IMR-90 (cell line): ENCODE measurements at regions not wholly inside any gene's neighbourhood (a gene's known extent, or its start where the extent isn't known, plus 50 kb on each side); places are given as distances from the start of the nearest gene placed in this dataset.

Experiments
- BHLHE40 ChIP-seq: fragments of 150-350 bp; IDR thresholded peaks from 2 replicates; pipeline ENCODE4 v1.6.1; 2016; ENCODE audit warnings: mild to moderate bottlenecking, low read depth, low read length
- CEBPB ChIP-seq: IDR thresholded peaks from 2 replicates; pipeline ENCODE4 v1.6.1; 2012; ENCODE audit warnings: low read depth, low read length, improper control_type of control experiment
- CHD1 ChIP-seq: IDR thresholded peaks from 2 replicates; pipeline ENCODE4 v1.6.1; 2012; ENCODE audit warnings: low read depth, low read length, improper control_type of control experiment
- FOS ChIP-seq: fragments of 150-350 bp; IDR thresholded peaks from 2 replicates; pipeline ENCODE4 v1.6.1; 2016; ENCODE audit warnings: low read depth, low read length
- MAFK ChIP-seq: IDR thresholded peaks from 2 replicates; pipeline ENCODE4 v1.6.1; 2012; ENCODE audit warnings: low read depth, low read length, improper control_type of control experiment
- NFE2L2 ChIP-seq: fragments of 150-350 bp; IDR thresholded peaks from 2 replicates; pipeline ENCODE4 v1.6.1; 2016; ENCODE audit warnings: low read depth, mild to moderate bottlenecking, low read length
- POLR2A ChIP-seq: IDR thresholded peaks from 2 replicates; pipeline ENCODE4 v1.6.1; 2012; ENCODE audit warnings: mild to moderate bottlenecking, low read depth, low read length
- RAD21 ChIP-seq: IDR thresholded peaks from 2 replicates; pipeline ENCODE4 v1.6.1; 2012; ENCODE audit warnings: low read length, improper control_type of control experiment
- RCOR1 ChIP-seq: IDR thresholded peaks from 2 replicates; pipeline ENCODE4 v1.6.1; 2012; ENCODE audit warnings: mild to moderate bottlenecking, low read length, improper control_type of control experiment; ENCODE audit not compliant: insufficient replicate concordance
- SMC3 ChIP-seq: fragments of 150-350 bp; IDR thresholded peaks from 2 replicates; pipeline ENCODE4 v1.6.1; 2016; ENCODE audit warnings: low read depth, mild to moderate bottlenecking, antibody characterized with exemption, low read length, moderate library complexity
- USF2 ChIP-seq: fragments of 150-350 bp; IDR thresholded peaks from 2 replicates; pipeline ENCODE4 v1.6.1; 2017; ENCODE audit warnings: mild to moderate bottlenecking, antibody characterized with exemption, low read length, low read depth
- TF ChIP-seq, protein P1 (sequence below): conservative IDR thresholded peaks from 2 replicates; pipeline ENCODE4 v1.5.1; 2012; ENCODE audit warnings: mild to moderate bottlenecking, low read depth, low read length, improper control_type of control experiment
- TF ChIP-seq, protein P2 (sequence below): fragments of 150-350 bp; IDR thresholded peaks from 2 replicates; pipeline ENCODE4 v1.6.1; 2016; ENCODE audit warnings: low read depth, mild to moderate bottlenecking, low read length, moderate library complexity, borderline replicate concordance

DNA sequence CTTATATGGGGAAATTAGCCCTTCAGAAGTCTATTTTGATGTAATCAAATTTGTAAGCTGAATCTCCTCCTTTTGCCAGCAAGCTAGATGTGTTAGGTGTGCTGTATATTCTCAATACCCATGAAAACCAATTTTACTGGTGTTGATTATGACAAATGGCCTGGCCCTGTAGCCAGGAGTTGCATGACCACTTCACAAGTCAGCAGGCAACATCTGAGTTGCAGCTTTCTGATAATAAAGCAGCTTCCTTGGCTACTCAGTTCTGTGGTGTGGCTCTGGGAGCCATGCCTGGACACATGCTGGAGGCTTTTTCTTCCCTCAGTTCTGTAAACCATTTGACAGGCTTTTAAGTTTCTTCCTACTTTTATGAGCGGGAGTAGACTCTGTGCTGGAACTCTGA is 154.1 kb upstream of the CXCL13 start:
- TF ChIP-seq, protein P1, sequence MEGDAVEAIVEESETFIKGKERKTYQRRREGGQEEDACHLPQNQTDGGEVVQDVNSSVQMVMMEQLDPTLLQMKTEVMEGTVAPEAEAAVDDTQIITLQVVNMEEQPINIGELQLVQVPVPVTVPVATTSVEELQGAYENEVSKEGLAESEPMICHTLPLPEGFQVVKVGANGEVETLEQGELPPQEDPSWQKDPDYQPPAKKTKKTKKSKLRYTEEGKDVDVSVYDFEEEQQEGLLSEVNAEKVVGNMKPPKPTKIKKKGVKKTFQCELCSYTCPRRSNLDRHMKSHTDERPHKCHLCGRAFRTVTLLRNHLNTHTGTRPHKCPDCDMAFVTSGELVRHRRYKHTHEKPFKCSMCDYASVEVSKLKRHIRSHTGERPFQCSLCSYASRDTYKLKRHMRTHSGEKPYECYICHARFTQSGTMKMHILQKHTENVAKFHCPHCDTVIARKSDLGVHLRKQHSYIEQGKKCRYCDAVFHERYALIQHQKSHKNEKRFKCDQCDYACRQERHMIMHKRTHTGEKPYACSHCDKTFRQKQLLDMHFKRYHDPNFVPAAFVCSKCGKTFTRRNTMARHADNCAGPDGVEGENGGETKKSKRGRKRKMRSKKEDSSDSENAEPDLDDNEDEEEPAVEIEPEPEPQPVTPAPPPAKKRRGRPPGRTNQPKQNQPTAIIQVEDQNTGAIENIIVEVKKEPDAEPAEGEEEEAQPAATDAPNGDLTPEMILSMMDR, result no peak
- TF ChIP-seq POLR2A (no peak), CEBPB (no peak), MAFK (no peak), USF2 (no peak), FOS (no peak), RAD21 (no peak), BHLHE40 (no peak), NFE2L2 (no peak), RCOR1 (no peak), SMC3 (no peak), CHD1 (no peak)
- TF ChIP-seq, protein P2, sequence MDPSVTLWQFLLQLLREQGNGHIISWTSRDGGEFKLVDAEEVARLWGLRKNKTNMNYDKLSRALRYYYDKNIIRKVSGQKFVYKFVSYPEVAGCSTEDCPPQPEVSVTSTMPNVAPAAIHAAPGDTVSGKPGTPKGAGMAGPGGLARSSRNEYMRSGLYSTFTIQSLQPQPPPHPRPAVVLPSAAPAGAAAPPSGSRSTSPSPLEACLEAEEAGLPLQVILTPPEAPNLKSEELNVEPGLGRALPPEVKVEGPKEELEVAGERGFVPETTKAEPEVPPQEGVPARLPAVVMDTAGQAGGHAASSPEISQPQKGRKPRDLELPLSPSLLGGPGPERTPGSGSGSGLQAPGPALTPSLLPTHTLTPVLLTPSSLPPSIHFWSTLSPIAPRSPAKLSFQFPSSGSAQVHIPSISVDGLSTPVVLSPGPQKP, result no peak
